ENCODE measurements at regions not wholly inside any gene's neighbourhood (a gene's known extent, or its start where the extent isn't known, plus 50 kb on each side); places are given as distances from the start of the nearest gene placed in this dataset.

DNA sequence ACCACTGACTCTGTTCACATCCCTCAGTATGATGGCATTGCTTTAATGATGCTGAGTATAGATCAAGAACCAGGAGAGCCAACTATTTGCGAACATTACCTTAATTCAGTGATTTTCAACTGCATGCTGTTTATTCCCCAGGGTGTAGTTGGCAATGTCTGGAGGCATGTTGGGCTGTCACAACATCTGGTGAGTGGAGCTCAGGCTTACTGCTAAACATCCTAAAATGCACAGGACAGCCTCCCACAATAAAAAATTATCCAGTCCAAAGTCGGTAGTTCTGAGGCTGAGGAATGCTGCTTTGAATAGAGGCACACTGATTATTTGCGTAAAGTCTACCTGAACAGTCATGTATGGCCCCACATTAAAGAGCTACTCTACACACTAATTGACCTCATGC is 94.8 kb upstream of the OPRM1 start:
- Histone ChIP-seq H3K36me3 (no peaks in the 10 kb centered on the region), H3K27me3 (replicated peaks; ENCODE audit: insufficient read depth) (no peaks in the 10 kb centered on the region), H3K27ac (no peak overlapping the region), H3K4me1 (replicated peaks) (no peaks in the 10 kb centered on the region), H3K9me3 (no peaks in the 10 kb centered on the region), H3K4me3 (no peak overlapping the region)
- no peak for DNase-seq (ENCODE audit: low spot score)
- 62% methylated on average over 3 of the region's 3 CpGs for WGBS
- intact Hi-C loops (cut with DNase I), result no loop called here
- no peak for TF ChIP-seq POLR2AphosphoS5 (IDR thresholded peaks at IDR 0.05)
- TF ChIP-seq, protein P1, sequence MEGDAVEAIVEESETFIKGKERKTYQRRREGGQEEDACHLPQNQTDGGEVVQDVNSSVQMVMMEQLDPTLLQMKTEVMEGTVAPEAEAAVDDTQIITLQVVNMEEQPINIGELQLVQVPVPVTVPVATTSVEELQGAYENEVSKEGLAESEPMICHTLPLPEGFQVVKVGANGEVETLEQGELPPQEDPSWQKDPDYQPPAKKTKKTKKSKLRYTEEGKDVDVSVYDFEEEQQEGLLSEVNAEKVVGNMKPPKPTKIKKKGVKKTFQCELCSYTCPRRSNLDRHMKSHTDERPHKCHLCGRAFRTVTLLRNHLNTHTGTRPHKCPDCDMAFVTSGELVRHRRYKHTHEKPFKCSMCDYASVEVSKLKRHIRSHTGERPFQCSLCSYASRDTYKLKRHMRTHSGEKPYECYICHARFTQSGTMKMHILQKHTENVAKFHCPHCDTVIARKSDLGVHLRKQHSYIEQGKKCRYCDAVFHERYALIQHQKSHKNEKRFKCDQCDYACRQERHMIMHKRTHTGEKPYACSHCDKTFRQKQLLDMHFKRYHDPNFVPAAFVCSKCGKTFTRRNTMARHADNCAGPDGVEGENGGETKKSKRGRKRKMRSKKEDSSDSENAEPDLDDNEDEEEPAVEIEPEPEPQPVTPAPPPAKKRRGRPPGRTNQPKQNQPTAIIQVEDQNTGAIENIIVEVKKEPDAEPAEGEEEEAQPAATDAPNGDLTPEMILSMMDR (IDR thresholded peaks at IDR 0.05), result no peak
- no peak for TF ChIP-seq POLR2A (IDR thresholded peaks at IDR 0.05)

DNA sequence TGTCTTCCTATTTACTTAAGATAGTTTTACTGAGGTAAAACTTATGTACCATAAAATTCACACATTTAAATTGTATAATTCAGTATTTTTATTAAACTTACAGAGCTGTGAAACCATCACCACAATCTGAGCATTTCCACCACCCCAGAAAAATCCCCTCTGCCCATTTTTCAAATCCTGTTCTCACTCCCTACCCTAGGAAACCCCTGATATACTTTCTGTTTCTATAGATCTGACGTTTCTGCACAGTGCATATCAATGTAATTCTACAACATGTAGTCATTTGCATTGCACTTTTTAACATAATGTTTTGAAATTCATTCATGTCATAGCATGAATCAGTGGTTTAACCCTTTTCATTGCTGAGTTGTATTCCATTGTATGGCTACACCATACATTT is 96.7 kb upstream of the OPRM1 start:
- DNase-seq (ENCODE audit: low spot score), result no peak
- no peak overlapping the region for H3K27ac ChIP-seq
- no peak for TF ChIP-seq POLR2A (IDR thresholded peaks at IDR 0.05)
- no peak for TF ChIP-seq POLR2AphosphoS5 (IDR thresholded peaks at IDR 0.05)
- TF ChIP-seq, protein P1 (IDR thresholded peaks at IDR 0.05), result no peak
- no peaks in the 10 kb centered on the region for H3K36me3 ChIP-seq
- H3K4me1 ChIP-seq (replicated peaks), result no peaks in the 10 kb centered on the region
- H3K27me3 ChIP-seq (replicated peaks; ENCODE audit: insufficient read depth), result no peaks in the 10 kb centered on the region
- intact Hi-C loops (cut with DNase I), result no loop called here
- no peaks in the 10 kb centered on the region for H3K9me3 ChIP-seq
- WGBS, result 77% methylated on average over 1 of the region's 1 CpG
- H3K4me3 ChIP-seq, result no peak overlapping the region

DNA sequence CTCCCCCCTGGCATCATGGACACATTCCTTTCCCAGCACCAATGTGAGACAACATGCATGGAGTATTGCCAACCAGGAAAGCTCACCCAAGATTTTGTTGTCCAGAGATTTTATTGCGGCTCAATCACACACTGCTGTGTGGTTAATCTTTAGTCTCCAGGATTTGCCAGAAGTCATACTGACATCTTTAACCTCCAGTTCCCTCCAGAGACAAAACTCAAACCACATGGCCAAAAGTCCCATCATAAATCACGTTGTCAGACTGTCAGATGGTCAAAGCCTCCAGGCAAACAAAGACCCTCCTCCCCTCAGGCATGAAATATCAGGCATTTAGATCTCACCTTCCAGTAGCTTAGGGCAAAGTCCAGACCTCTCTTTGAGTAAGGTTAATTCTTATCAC is 97.3 kb upstream of the OPRM1 start:
- H3K27ac ChIP-seq, result no peak overlapping the region
- H3K4me1 ChIP-seq (replicated peaks), result no peaks in the 10 kb centered on the region
- intact Hi-C loops (cut with DNase I), result no loop called here
- no peak overlapping the region for H3K4me3 ChIP-seq
- no peaks in the 10 kb centered on the region for H3K9me3 ChIP-seq
- DNase-seq (ENCODE audit: low spot score), result no peak
- TF ChIP-seq POLR2A (IDR thresholded peaks at IDR 0.05) (no peak), POLR2AphosphoS5 (IDR thresholded peaks at IDR 0.05) (no peak)
- TF ChIP-seq, protein P1 (IDR thresholded peaks at IDR 0.05), result no peak
- 49% methylated on average over 2 of the region's 2 CpGs for WGBS
- no peaks in the 10 kb centered on the region for H3K27me3 ChIP-seq (replicated peaks; ENCODE audit: insufficient read depth)
- no peaks in the 10 kb centered on the region for H3K36me3 ChIP-seq

DNA sequence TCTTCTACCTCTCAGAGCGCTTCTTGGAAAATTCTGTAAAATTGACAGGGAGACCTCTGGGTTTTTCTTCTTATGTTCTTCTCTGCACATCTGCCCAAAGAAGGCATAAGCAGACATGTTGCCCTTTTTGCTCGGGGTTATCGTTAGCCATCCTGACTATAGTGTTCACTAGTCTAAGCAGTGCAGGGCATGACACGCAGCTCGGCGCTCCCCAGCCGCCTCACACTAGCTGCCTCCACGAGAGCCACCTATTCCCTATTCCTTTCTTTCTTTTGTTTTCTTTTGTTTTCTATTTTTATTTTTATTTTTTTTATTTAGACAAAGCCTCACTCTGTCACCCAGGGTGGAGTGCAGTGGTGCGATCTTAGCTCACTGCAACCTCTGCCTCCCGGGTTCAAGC is 100.2 kb upstream of the OPRM1 start:
- no peak for DNase-seq (ENCODE audit: low spot score)
- TF ChIP-seq, protein P1 (IDR thresholded peaks at IDR 0.05), result no peak
- TF ChIP-seq POLR2A (IDR thresholded peaks at IDR 0.05) (no peak), POLR2AphosphoS5 (IDR thresholded peaks at IDR 0.05) (no peak)
- no peaks in the 10 kb centered on the region for H3K27me3 ChIP-seq (replicated peaks; ENCODE audit: insufficient read depth)
- H3K4me3 ChIP-seq, result no peak overlapping the region
- 75% methylated on average over 10 of the region's 10 CpGs for WGBS
- H3K36me3 ChIP-seq, result no peaks in the 10 kb centered on the region
- H3K27ac ChIP-seq, result no peak overlapping the region
- H3K4me1 ChIP-seq (replicated peaks), result no peaks in the 10 kb centered on the region
- intact Hi-C loops (cut with DNase I), result no loop called here
- no peaks in the 10 kb centered on the region for H3K9me3 ChIP-seq

DNA sequence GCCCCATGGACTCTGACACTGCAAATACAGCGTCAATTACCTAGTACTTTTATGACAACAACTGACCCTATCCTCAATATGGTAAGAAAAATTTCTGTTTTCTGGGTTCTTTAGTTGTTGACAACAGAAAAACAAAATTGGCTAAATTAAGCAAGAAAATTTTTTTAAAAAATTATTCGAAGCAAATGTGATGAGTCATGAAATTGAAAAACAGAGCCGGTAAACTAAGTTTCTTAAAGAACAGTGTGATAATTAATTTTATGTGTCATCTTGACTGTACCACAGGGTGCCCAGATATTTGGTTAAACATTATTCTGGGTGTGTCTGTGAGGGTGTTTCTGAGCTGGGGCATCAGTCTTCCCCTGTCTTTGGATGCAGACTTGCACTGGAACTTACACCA is 107.6 kb upstream of the OPRM1 start:
- H3K27ac ChIP-seq, result no peak overlapping the region
- DNase-seq (ENCODE audit: low spot score), result no peak
- H3K4me1 ChIP-seq (replicated peaks), result no peaks in the 10 kb centered on the region
- H3K27me3 ChIP-seq (replicated peaks; ENCODE audit: insufficient read depth), result no peaks in the 10 kb centered on the region
- WGBS, result 85% methylated on average over 3 of the region's 3 CpGs
- no peaks in the 10 kb centered on the region for H3K36me3 ChIP-seq
- H3K9me3 ChIP-seq, result no peaks in the 10 kb centered on the region
- no peak overlapping the region for H3K4me3 ChIP-seq
- intact Hi-C loops (cut with DNase I), result no loop called here
- TF ChIP-seq, protein P1 (IDR thresholded peaks at IDR 0.05), result no peak
- no peak for TF ChIP-seq POLR2AphosphoS5 (IDR thresholded peaks at IDR 0.05)
- TF ChIP-seq POLR2A (IDR thresholded peaks at IDR 0.05), result no peak

Data from prostate gland (tissue), 2 donors.